Common myeloid progenitor, CD34-positive (primary cell): ENCODE measurements at regions not wholly inside any gene's neighbourhood (a gene's known extent, or its start where the extent isn't known, plus 50 kb on each side); places are given as distances from the start of the nearest gene placed in this dataset.

Experiments
- CTCF ChIA-PET: fragments of 350-600 bp; sonication (Branson Sonifier 250); formaldehyde crosslinking; loops from one replicate; lab custom pipeline; 2021; ENCODE audit warnings: antibody characterized with exemption; lab: Charles Lee
- POLR2A ChIA-PET: fragments of 350-600 bp; sonication (Branson Sonifier 250); formaldehyde crosslinking; loops from one replicate; lab custom pipeline; 2021; ENCODE audit warnings: antibody characterized with exemption; lab: Charles Lee
- DNase-seq, 3 donors: peaks; one replicate each; pipeline versions ENCODE4 v3.0.0 to v3.0.0-alpha.2; 2013
- H3K27ac ChIP-seq, 2 experiments: 1 replicate in 1 of 2; 2 replicates in 1 of 2; pipeline ENCODE4 v1.7.0; 2013; ENCODE audit warnings: inconsistent platforms in 2 of 2, low read length in 2 of 2, mild to moderate bottlenecking in 2 of 2, low read depth in 1 of 2, moderate library complexity in 1 of 2; ENCODE audit not compliant: severe bottlenecking in 2 of 2, insufficient read depth in 1 of 2, poor library complexity in 1 of 2
- H3K27me3 ChIP-seq, 5 experiments: replicated peaks in 2 of 5; 1 replicate in 3 of 5; 2 replicates in 2 of 5; pipeline versions ENCODE4 v1.6.1 to v1.7.0; 2013; ENCODE audit warnings: low read length in 4 of 5, mild to moderate bottlenecking in 2 of 5, moderate library complexity in 2 of 5, inconsistent platforms in 1 of 5; ENCODE audit not compliant: insufficient read depth in 5 of 5, control insufficient read depth in 4 of 5
- H3K36me3 ChIP-seq, 4 experiments: 1 replicate in 2 of 4; 2 replicates in 2 of 4; pipeline versions ENCODE4 v1.6.1 to v1.7.0; 2013; ENCODE audit warnings: low read length in 3 of 4, control low read depth in 1 of 4, mild to moderate bottlenecking in 1 of 4; ENCODE audit not compliant: control insufficient read depth in 4 of 4, insufficient read depth in 4 of 4
- H3K4me1 ChIP-seq, 4 experiments: 1 replicate in 3 of 4; 2 replicates in 1 of 4; pipeline versions ENCODE4 v1.6.1 to v1.7.1; 2013; ENCODE audit warnings: low read length in 3 of 4, mild to moderate bottlenecking in 3 of 4, control low read depth in 1 of 4, inconsistent platforms in 1 of 4, moderate library complexity in 1 of 4; ENCODE audit not compliant: control insufficient read depth in 4 of 4, insufficient read depth in 4 of 4; ENCODE audit errors: control extremely low read depth in 1 of 4
- H3K4me3 ChIP-seq, 7 experiments: 1 replicate in 4 of 7; 2 replicates in 3 of 7; pipeline versions ENCODE4 v1.5.1 to v1.7.0; 2013; ENCODE audit warnings: mild to moderate bottlenecking in 7 of 7, low read length in 6 of 7, moderate library complexity in 6 of 7, inconsistent platforms in 2 of 7, low read depth in 2 of 7, control low read depth in 1 of 7; ENCODE audit not compliant: insufficient read depth in 4 of 7, control insufficient read depth in 1 of 7; ENCODE audit errors: extremely low read depth in 1 of 7
- H3K9me3 ChIP-seq, 5 experiments: 1 replicate in 4 of 5; 2 replicates in 1 of 5; pipeline versions ENCODE4 v1.6.1 to v1.7.1; 2013; ENCODE audit warnings: low read length in 4 of 5, mild to moderate bottlenecking in 2 of 5, inconsistent platforms in 1 of 5, low read depth in 1 of 5, moderate library complexity in 1 of 5; ENCODE audit not compliant: control insufficient read depth in 4 of 5, insufficient read depth in 2 of 5; ENCODE audit errors: control extremely low read depth in 1 of 5
- WGBS: methylation state at CpG from one replicate; pipeline ENCODE4 v1.1.5; 2013; ENCODE audit not compliant: insufficient coverage; 5-methylcytosine and 5-hydroxymethylcytosine counted together

- WGBS = 55% methylated on average over 1 of the region's 4 CpGs
- CTCF ChIA-PET = no interaction called here
- Histone ChIP-seq H3K4me1 (no peaks in the 10 kb centered on the region), H3K36me3 (no peaks in the 10 kb centered on the region), H3K27me3 (no peaks in the 10 kb centered on the region), H3K9me3 (no peaks in the 10 kb centered on the region), H3K27ac (no peak overlapping the region), H3K4me3 (no peak overlapping the region)
- POLR2A ChIA-PET = interaction anchor here (0.6 kb wide), 1 partner anchor 131 kb away, joined by 5 read pairs; no protein-coding TSS in a partner anchor
- no peak for DNase-seq
Observed at GRCh38 chr2:4942441-4942840, 749.7 kb upstream of the SOX11 start.

GRCh38 chr2:4947911-4948310 is 744.3 kb upstream of the SOX11 start:
- WGBS = no CpG with 5 or more reads among the region's 2 CpGs

GRCh38 chr2:4951368-4951767 is 740.8 kb upstream of the SOX11 start:
- no peaks in the 10 kb centered on the region for H3K4me1 ChIP-seq
- no peaks in the 10 kb centered on the region for H3K27me3 ChIP-seq
- H3K9me3 ChIP-seq = no peaks in the 10 kb centered on the region
- no peak overlapping the region for H3K27ac ChIP-seq
- no peaks in the 10 kb centered on the region for H3K36me3 ChIP-seq
- H3K4me3 ChIP-seq = no peak overlapping the region
- CTCF ChIA-PET = no interaction called here
- DNase-seq = no peak
- 95% methylated on average over 3 of the region's 4 CpGs for whole genome bisulfite sequencing
- POLR2A ChIA-PET = no interaction called here

More at GRCh38 chr2:4947911-4948310, 744.3 kb upstream of the SOX11 start:
- Histone ChIP-seq H3K27me3 (no peaks in the 10 kb centered on the region), H3K4me1 (no peaks in the 10 kb centered on the region), H3K36me3 (no peaks in the 10 kb centered on the region), H3K27ac (no peak overlapping the region), H3K4me3 (no peak overlapping the region), H3K9me3 (no peaks in the 10 kb centered on the region)
- ChIA-PET POLR2A (no interaction called here), CTCF (no interaction called here)
- no peak for DNase-seq

- no peak for DNase-seq
- CTCF ChIA-PET = no interaction called here
- no peaks in the 10 kb centered on the region for H3K36me3 ChIP-seq
- H3K27me3 ChIP-seq = no peaks in the 10 kb centered on the region
- no peaks in the 10 kb centered on the region for H3K4me1 ChIP-seq
- WGBS = 86% methylated on average over 1 of the region's 1 CpG
- H3K27ac ChIP-seq = no peak overlapping the region
- POLR2A ChIA-PET = no interaction called here
- H3K9me3 ChIP-seq = no peaks in the 10 kb centered on the region
- no peak overlapping the region for H3K4me3 ChIP-seq
Observed at GRCh38 chr2:4959219-4959618, 733.0 kb upstream of the SOX11 start.

- 71% methylated on average over 1 of the region's 3 CpGs for WGBS
- H3K4me1 ChIP-seq = no peaks in the 10 kb centered on the region
- ChIA-PET POLR2A (no interaction called here), CTCF (no interaction called here)
- no peaks in the 10 kb centered on the region for H3K36me3 ChIP-seq
- DNase-seq = no peak
- no peak overlapping the region for H3K27ac ChIP-seq
- H3K9me3 ChIP-seq = no peaks in the 10 kb centered on the region
- no peaks in the 10 kb centered on the region for H3K27me3 ChIP-seq
- no peak overlapping the region for H3K4me3 ChIP-seq
Observed at GRCh38 chr2:4962419-4962818, 729.8 kb upstream of the SOX11 start.

- H3K36me3 ChIP-seq = no peaks in the 10 kb centered on the region
- no peak for DNase-seq
- no peak overlapping the region for H3K4me3 ChIP-seq
- H3K9me3 ChIP-seq = no peaks in the 10 kb centered on the region
- H3K27ac ChIP-seq = no peak overlapping the region
- H3K4me1 ChIP-seq = no peaks in the 10 kb centered on the region
- WGBS = 83% methylated on average over 1 of the region's 1 CpG
- ChIA-PET CTCF (no interaction called here), POLR2A (no interaction called here)
- H3K27me3 ChIP-seq = no peaks in the 10 kb centered on the region
Observed at GRCh38 chr2:4963106-4963505, 729.1 kb upstream of the SOX11 start.

- ChIA-PET POLR2A (no interaction called here), CTCF (no interaction called here)
- no peak for DNase-seq
- Histone ChIP-seq H3K36me3 (no peaks in the 10 kb centered on the region), H3K4me3 (no peak overlapping the region), H3K4me1 (no peaks in the 10 kb centered on the region), H3K27me3 (no peaks in the 10 kb centered on the region), H3K9me3 (no peaks in the 10 kb centered on the region), H3K27ac (no peak overlapping the region)
- 92% methylated on average over 11 of the region's 13 CpGs for WGBS
Observed at GRCh38 chr2:4964001-4964540, 728.1 kb upstream of the SOX11 start.
